WTC11 (cell line): ENCODE measurements at regions not wholly inside any gene's neighbourhood (a gene's known extent, or its start where the extent isn't known, plus 50 kb on each side); places are given as distances from the start of the nearest gene placed in this dataset.

Experiments used
- ATF3 ChIP-seq: sonication (generic); formaldehyde crosslinking; conservative IDR thresholded peaks from 2 replicates; pipeline ENCODE4 v1.8.1; 2022; ENCODE audit warnings: mild to moderate bottlenecking, missing genetic modification reagents
- CTCF ChIP-seq: fragments of 200-600 bp; IDR thresholded peaks from 2 replicates; pipeline ENCODE4 v1.8.0; 2022; ENCODE audit warnings: antibody characterized with exemption
- JUN ChIP-seq: sonication (generic); formaldehyde crosslinking; IDR thresholded peaks from 2 replicates; pipeline ENCODE4 v1.8.0; 2023; ENCODE audit warnings: mild to moderate bottlenecking, missing genetic modification reagents
- NR1H2 ChIP-seq: sonication (generic); formaldehyde crosslinking; IDR thresholded peaks from 2 replicates; pipeline ENCODE4 v1.9.0; 2021; ENCODE audit warnings: mild to moderate bottlenecking, moderate library complexity, missing genetic modification reagents
- SP1 ChIP-seq: sonication (generic); formaldehyde crosslinking; conservative IDR thresholded peaks from 2 replicates; pipeline ENCODE4 v1.8.1; 2022; ENCODE audit warnings: missing genetic modification reagents
- TF ChIP-seq, protein P1 (sequence below): sonication (generic); formaldehyde crosslinking; IDR thresholded peaks from 2 replicates; pipeline ENCODE4 v1.8.0; 2022; ENCODE audit warnings: missing genetic modification reagents

GRCh38 chr14:48665077-48665784, 920.9 kb downstream of the RPS29 start:
- TF ChIP-seq NR1H2 (CRISPR knock-in tag) (no peak), CTCF (no peak), JUN (CRISPR knock-in tag) (no peak), ATF3 (CRISPR knock-in tag) (no peak), SP1 (CRISPR knock-in tag) (no peak)
- TF ChIP-seq, protein P1, sequence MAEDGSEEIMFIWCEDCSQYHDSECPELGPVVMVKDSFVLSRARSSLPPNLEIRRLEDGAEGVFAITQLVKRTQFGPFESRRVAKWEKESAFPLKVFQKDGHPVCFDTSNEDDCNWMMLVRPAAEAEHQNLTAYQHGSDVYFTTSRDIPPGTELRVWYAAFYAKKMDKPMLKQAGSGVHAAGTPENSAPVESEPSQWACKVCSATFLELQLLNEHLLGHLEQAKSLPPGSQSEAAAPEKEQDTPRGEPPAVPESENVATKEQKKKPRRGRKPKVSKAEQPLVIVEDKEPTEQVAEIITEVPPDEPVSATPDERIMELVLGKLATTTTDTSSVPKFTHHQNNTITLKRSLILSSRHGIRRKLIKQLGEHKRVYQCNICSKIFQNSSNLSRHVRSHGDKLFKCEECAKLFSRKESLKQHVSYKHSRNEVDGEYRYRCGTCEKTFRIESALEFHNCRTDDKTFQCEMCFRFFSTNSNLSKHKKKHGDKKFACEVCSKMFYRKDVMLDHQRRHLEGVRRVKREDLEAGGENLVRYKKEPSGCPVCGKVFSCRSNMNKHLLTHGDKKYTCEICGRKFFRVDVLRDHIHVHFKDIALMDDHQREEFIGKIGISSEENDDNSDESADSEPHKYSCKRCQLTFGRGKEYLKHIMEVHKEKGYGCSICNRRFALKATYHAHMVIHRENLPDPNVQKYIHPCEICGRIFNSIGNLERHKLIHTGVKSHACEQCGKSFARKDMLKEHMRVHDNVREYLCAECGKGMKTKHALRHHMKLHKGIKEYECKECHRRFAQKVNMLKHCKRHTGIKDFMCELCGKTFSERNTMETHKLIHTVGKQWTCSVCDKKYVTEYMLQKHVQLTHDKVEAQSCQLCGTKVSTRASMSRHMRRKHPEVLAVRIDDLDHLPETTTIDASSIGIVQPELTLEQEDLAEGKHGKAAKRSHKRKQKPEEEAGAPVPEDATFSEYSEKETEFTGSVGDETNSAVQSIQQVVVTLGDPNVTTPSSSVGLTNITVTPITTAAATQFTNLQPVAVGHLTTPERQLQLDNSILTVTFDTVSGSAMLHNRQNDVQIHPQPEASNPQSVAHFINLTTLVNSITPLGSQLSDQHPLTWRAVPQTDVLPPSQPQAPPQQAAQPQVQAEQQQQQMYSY (CRISPR knock-in tag): no peak
